Right lobe of liver (tissue), 6 donors: ENCODE measurements at regions not wholly inside any gene's neighbourhood (a gene's known extent, or its start where the extent isn't known, plus 50 kb on each side); places are given as distances from the start of the nearest gene placed in this dataset.
A peak's percentile ranks its signal among the peaks of the same experiment; 100 is the strongest.

ENCODE experiments used
- ATAC-seq, 4 donors: fragments of 200-7000 bp; cut with Tn5 transposase; one replicate each; pipeline ENCODE4 v1.9.1; 2020; ENCODE audit warnings: mild to moderate bottlenecking in 4 of 4, moderate library complexity in 4 of 4
- DNase-seq, 3 donors: peaks; one replicate each; pipeline ENCODE4 v3.0.0-alpha.2; 2020
- H3K27ac ChIP-seq, 3 donors: fragments of 200-600 bp; one replicate each; pipeline ENCODE4 v1.8.0; 2022
- H3K27me3 ChIP-seq, 2 donors: fragments of 200-600 bp; one replicate each; pipeline ENCODE4 v1.8.0; 2022
- H3K36me3 ChIP-seq, 4 donors: fragments of 200-600 bp; sonication (generic) in 1 of 4; one replicate each; pipeline versions ENCODE4 v1.5.1 to v1.8.0; 2017 to 2022; ENCODE audit warnings: control low read depth in 1 of 4
- H3K4me1 ChIP-seq, 4 donors: fragments of 200-600 bp; sonication (generic) in 1 of 4; one replicate each; pipeline versions ENCODE4 v1.5.1 to v1.8.0; 2017 to 2022; ENCODE audit warnings: control low read depth in 1 of 4
- H3K4me3 ChIP-seq, 3 donors: fragments of 200-600 bp; one replicate each; pipeline ENCODE4 v1.8.0; 2022
- H3K9me3 ChIP-seq, 4 donors: fragments of 200-600 bp; sonication (generic) in 1 of 4; one replicate each; pipeline versions ENCODE4 v1.5.1 to v1.8.0; 2017 to 2022; ENCODE audit warnings: control low read depth in 1 of 4
- POLR2A ChIP-seq: fragments of 450-650 bp; IDR thresholded peaks from one replicate; pipeline ENCODE4 v1.6.1; 2017; ENCODE audit warnings: antibody characterized with exemption, mild to moderate bottlenecking
- WGBS: methylation state at CpG from one replicate; pipeline ENCODE4 v1.1.6; 2018; ENCODE audit warnings: low coverage, low lambda C conversion rate; ENCODE audit not compliant: insufficient coverage; ENCODE audit errors: missing lambda C conversion rate; 5-methylcytosine and 5-hydroxymethylcytosine counted together
- intact Hi-C, 2 donors: fragments of 100-400 bp; cut with DNase I; formaldehyde crosslinking; loops; one replicate each; pipeline versions ENCODE4 v1.11.2 to v1.14.1; 2022
- TF ChIP-seq, protein P1 (sequence below), 4 donors: fragments of 200-600 bp in 3 of 4; fragments of 450-650 bp in 1 of 4; IDR thresholded peaks; one replicate each; pipeline versions ENCODE4 v1.5.1 to v1.8.0; 2016 to 2022; ENCODE audit warnings: antibody characterized with exemption in 4 of 4, mild to moderate bottlenecking in 2 of 4
- donor health status: DM: no; HTN: yes; CAD: no.
- donor health status: DM: no; HTN: no; CAD: no.
- donor health status: DM: no; HTN: no; CAD: no.
- donor health status: DM: no; HTN: yes; CAD: no.
- donor health status: DM: no; HTN: yes; CAD: no.

DNA sequence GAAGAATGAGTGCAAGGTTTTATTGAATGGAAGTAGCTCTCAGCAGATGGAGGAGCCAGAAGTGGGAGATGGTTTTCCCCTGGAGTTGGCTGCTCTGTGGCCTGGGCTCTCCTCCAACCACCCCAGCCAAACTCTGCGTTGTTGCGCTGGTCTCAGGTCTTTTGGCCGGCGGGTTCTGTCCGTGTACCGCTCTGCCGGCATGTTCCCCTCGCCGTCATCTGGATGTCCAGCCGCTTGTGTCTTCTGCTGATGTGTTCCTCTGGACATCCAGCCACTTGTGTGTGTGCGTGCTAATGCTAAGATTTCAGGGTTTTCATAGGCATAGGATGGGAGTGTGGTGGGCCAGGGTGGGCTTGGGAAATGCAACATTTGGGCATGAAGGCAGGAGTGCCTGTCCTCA lies 1311.3 kb upstream of the TMEFF2 start:
- TF ChIP-seq, protein P1, sequence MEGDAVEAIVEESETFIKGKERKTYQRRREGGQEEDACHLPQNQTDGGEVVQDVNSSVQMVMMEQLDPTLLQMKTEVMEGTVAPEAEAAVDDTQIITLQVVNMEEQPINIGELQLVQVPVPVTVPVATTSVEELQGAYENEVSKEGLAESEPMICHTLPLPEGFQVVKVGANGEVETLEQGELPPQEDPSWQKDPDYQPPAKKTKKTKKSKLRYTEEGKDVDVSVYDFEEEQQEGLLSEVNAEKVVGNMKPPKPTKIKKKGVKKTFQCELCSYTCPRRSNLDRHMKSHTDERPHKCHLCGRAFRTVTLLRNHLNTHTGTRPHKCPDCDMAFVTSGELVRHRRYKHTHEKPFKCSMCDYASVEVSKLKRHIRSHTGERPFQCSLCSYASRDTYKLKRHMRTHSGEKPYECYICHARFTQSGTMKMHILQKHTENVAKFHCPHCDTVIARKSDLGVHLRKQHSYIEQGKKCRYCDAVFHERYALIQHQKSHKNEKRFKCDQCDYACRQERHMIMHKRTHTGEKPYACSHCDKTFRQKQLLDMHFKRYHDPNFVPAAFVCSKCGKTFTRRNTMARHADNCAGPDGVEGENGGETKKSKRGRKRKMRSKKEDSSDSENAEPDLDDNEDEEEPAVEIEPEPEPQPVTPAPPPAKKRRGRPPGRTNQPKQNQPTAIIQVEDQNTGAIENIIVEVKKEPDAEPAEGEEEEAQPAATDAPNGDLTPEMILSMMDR (IDR thresholded peaks at IDR 0.05): no peak
- TF ChIP-seq POLR2A: no peak
- Histone ChIP-seq H3K27ac (no peak overlapping the region), H3K4me3 (no peak overlapping the region), H3K9me3 (no peaks in the 10 kb centered on the region), H3K36me3 (no peaks in the 10 kb centered on the region), H3K4me1 (no peaks in the 10 kb centered on the region), H3K27me3 (no peaks in the 10 kb centered on the region)
- intact Hi-C loops: no loop called here
- WGBS: 100% methylated on average over 1 of the region's 11 CpGs
- ATAC-seq (no peak), DNase-seq (no peak)

DNA sequence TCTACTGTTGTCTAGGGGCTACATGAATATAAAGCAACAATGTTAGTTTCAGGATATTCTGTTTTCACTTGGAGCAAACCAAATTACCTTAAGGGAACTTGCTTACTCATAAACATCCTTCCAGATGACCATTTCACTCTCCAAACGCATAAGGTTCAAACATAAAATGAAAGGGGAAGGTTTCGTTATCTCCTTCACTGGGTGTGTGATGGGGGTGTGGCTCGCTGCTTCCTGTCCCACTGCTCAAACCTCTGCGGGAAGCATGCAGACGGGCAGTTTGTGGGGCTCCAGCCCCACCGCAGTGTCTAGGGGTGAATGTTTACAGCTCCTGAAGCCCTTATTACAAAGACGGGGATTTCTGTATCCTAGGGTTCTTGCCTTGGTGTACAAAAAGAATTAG lies 1310.9 kb upstream of the TMEFF2 start:
- TF ChIP-seq POLR2A: no peak
- TF ChIP-seq, protein P1 (IDR thresholded peaks at IDR 0.05): no peak
- ATAC-seq: no peak
- Histone ChIP-seq H3K27me3 (no peaks in the 10 kb centered on the region), H3K4me1 (no peaks in the 10 kb centered on the region), H3K9me3 (no peaks in the 10 kb centered on the region), H3K4me3 (no peak overlapping the region), H3K27ac (no peak overlapping the region), H3K36me3 (no peaks in the 10 kb centered on the region)
- intact Hi-C loops: no loop called here
- WGBS: 59% methylated on average over 6 of the region's 7 CpGs
- DNase-seq: no peak

DNA sequence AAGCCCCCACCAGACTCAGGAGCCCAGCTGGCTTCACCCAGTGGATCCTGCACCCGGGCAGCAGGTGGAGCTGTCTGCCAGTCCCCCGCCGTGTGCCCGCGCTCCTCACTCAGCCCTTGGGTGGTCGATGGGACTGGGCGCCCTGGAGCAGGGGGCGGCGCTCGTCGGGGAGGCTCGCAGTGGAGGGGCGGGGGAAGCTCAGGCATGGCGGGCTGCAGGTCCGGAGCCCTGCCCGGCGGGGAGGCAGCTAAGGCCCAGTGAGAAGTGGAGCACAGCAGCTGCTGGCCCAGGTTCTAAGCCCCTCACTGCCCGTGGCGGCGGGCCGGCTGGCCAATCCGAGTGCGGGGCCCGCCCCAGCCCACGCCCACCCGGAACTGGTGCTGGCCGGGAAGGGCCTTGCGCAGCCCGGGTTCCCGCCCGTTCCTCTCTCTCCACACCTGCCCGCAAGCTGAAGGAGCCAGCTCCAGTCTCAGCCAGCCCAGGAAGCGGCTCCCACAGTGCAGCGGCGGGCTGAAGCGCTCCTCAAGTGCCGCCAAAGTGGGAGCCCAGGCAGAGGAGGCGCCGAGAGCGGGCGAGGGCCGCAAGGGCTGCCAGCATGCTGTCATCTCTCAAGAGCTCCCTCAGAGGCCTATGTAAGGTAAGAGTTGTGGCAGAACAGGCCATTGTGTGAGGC lies 1307.8 kb upstream of the TMEFF2 start:
- Histone ChIP-seq H3K27ac (no peak overlapping the region), H3K4me3 (no peak overlapping the region), H3K27me3 (no peaks in the 10 kb centered on the region), H3K9me3 (no peaks in the 10 kb centered on the region), H3K4me1 (no peaks in the 10 kb centered on the region), H3K36me3 (no peaks in the 10 kb centered on the region)
- ATAC-seq (peak in 3 of 4 donors; percentile 33 to 63 (median 36)), DNase-seq (peak in 1 of 3 donors; percentile 45)
- TF ChIP-seq POLR2A: no peak
- TF ChIP-seq, protein P1 (IDR thresholded peaks at IDR 0.05): no peak
- intact Hi-C loops: no loop called here
- no CpG with 5 or more reads among the region's 42 CpGs for WGBS

DNA sequence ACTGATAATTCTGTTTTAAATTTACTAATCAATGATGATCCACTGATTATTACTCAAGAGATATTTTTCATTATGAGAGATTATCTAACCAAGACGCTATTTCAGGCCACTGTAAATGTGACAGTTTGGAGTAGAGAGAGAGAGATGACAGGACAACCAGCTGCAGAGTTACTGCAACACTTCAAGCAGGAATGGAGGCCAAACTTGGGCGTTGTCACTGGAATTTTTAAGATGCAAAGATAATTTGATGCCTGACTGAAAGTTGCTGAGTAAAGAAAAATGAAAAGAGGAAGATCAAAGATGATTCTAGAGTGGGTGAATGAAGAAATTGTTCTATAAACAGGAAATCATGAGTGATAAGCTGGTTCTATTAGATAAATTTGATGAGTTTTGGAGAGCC lies 1302.1 kb upstream of the TMEFF2 start:
- H3K36me3 ChIP-seq: no peaks in the 10 kb centered on the region
- no peaks in the 10 kb centered on the region for H3K9me3 ChIP-seq
- no peak overlapping the region for H3K27ac ChIP-seq
- DNase-seq (no peak), ATAC-seq (no peak)
- WGBS: 77% methylated on average over 2 of the region's 2 CpGs
- H3K4me3 ChIP-seq: no peak overlapping the region
- H3K27me3 ChIP-seq: no peaks in the 10 kb centered on the region
- intact Hi-C loops: no loop called here
- H3K4me1 ChIP-seq: no peaks in the 10 kb centered on the region
- TF ChIP-seq, protein P1 (IDR thresholded peaks at IDR 0.05): no peak
- TF ChIP-seq POLR2A: no peak

DNA sequence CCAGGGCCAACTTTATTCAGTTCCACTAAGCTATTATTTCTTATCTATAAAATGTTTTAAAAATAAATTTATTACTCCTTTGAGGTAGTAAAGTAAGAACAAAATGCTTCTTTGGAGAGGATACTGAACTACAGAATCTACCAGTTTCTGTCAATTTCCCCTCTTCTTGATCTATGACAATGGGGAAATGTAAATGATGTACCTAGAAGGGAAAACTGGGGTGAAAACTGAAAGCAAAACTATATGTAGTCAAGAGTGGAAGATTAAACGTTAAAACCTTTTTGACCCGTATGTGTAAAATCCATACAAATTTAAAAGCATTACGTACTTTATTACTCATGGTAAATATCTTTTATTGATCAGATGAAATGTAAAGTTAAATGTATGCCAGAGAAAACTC lies 1287.8 kb upstream of the TMEFF2 start:
- 41% methylated on average over 3 of the region's 3 CpGs for WGBS
- H3K27ac ChIP-seq: no peak overlapping the region
- DNase-seq: no peak
- H3K36me3 ChIP-seq: no peaks in the 10 kb centered on the region
- ATAC-seq: peak in 3 of 4 donors; percentile 22 to 67 (median 61)
- intact Hi-C loops: no loop called here
- no peaks in the 10 kb centered on the region for H3K9me3 ChIP-seq
- H3K4me1 ChIP-seq: no peaks in the 10 kb centered on the region
- TF ChIP-seq, protein P1 (IDR thresholded peaks at IDR 0.05): no peak
- TF ChIP-seq POLR2A: no peak
- H3K27me3 ChIP-seq: no peaks in the 10 kb centered on the region
- H3K4me3 ChIP-seq: peak overlapping the region in 2 of 3 donors; percentile 9 to 14
